OCI-LY3 (cell line): ENCODE measurements at regions not wholly inside any gene's neighbourhood (a gene's known extent, or its start where the extent isn't known, plus 50 kb on each side); places are given as distances from the start of the nearest gene placed in this dataset.

Experiments
- CTCF ChIP-seq: fragments of 200-600, 300-600 bp; sonication (generic); IDR thresholded peaks from 2 replicates; pipeline ENCODE4 v1.5.1; 2014; ENCODE audit warnings: antibody characterized with exemption, low read length, low read depth
- EZH2phosphoT487 ChIP-seq: fragments of 200-600 bp; shearing (Covaris generic); IDR thresholded peaks from 2 replicates; pipeline ENCODE4 v1.6.1; 2018; ENCODE audit warnings: antibody characterized with exemption, mixed run types, low read depth

DNA sequence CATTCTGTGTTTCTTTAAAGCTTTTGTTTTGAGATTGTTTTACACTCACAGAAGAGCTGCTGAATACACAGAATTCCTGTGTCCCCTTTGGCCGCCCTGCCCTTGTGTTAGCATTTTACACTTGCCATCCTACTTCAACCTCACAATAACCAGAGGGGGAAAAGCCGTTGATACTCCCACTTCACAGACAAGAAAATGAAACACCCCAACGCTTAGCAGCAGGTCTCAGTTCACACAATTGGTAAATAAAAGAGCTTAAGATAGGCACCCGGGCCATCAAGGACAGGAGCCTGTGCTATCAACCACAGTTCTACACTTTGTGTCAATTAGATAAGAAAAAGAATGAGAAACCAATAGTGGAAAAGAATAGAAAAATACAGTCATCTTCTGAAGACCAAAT, 178.0 kb downstream of the SYK start:
- TF ChIP-seq CTCF (no peak), EZH2phosphoT487 (no peak)
